ENCODE measurements at regions not wholly inside any gene's neighbourhood (a gene's known extent, or its start where the extent isn't known, plus 50 kb on each side); places are given as distances from the start of the nearest gene placed in this dataset.

GRCh38 chr3:150333477-150333876 lies 74.6 kb upstream of the TSC22D2 start:
- intact Hi-C loops (cut with DNase I, micrococcal nuclease), result no loop called here
- TF ChIP-seq CTCF (IDR thresholded peaks at IDR 0.05), result no peak
- Histone ChIP-seq H3K4me1 (ENCODE audit: low read depth) (no peaks in the 10 kb centered on the region), H3K4me3 (no peak overlapping the region), H3K36me3 (ENCODE audit: low read depth) (no peaks in the 10 kb centered on the region), H3K9me3 (no peaks in the 10 kb centered on the region)
- DNase-seq (no peak), ATAC-seq (no peak)

DNA sequence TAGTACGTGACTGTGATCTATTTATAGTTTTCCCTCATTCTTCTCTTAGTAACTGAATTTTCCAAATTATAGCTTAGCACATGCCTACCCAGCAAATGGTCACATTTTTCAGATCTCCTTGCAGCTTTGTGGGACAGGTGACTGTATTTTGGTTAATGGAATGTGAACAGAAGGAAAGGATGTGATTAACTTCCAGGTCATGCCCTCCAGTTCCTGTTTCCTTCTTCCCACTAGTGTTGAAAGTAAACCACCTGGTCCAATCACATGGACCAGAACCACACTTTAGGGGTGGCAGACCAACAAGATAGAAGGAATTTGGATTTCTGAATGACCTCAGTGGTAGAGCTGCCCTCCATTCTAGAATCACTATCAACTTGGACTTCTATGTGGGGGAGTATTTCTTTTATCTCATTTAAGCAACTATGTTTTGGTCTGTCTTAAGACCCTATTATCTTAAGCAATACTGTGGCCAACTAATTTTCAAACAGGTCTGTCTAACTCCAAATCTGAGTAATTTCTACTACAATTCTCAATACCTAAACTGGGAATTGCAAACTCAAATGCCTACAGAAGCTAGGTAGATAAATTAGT lies 76.0 kb upstream of the TSC22D2 start:
- Histone ChIP-seq H3K4me3 (no peak overlapping the region), H3K4me1 (ENCODE audit: low read depth) (no peaks in the 10 kb centered on the region), H3K9me3 (no peaks in the 10 kb centered on the region), H3K36me3 (ENCODE audit: low read depth) (no peaks in the 10 kb centered on the region)
- no peak for ATAC-seq
- intact Hi-C loops (cut with DNase I, micrococcal nuclease), result no loop called here
- no peak for DNase-seq
- no peak for TF ChIP-seq CTCF (IDR thresholded peaks at IDR 0.05)

DNA sequence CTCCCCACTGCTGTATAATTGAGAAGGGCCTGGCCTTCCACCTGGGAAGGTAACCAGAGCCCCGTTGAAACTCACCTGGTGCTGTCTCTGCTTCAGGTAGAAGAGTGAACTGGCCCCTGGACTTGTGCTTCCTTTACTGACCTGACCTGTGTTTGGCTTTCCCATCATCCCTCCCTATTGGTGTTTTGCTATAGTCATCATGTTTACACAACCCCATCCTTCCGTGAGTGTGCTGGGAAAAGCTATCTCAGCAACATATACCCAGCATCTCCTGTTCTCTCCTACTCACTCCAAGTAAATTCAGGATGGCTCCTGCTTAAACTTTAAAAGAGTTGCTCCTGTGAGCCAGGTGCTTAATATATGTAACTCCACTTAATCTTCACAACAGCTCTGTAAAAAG lies 77.2 kb upstream of the TSC22D2 start:
- intact Hi-C loops (cut with DNase I, micrococcal nuclease), result no loop called here
- H3K4me1 ChIP-seq (ENCODE audit: low read depth), result no peaks in the 10 kb centered on the region
- no peak for TF ChIP-seq CTCF (IDR thresholded peaks at IDR 0.05)
- no peaks in the 10 kb centered on the region for H3K9me3 ChIP-seq
- no peak overlapping the region for H3K4me3 ChIP-seq
- H3K36me3 ChIP-seq (ENCODE audit: low read depth), result no peaks in the 10 kb centered on the region
- DNase-seq, result no peak
- ATAC-seq, result no peak

- TF ChIP-seq CTCF (IDR thresholded peaks at IDR 0.05), result no peak
- intact Hi-C loops (cut with DNase I, micrococcal nuclease), result no loop called here
- H3K9me3 ChIP-seq, result no peaks in the 10 kb centered on the region
- no peak for ATAC-seq
- H3K4me3 ChIP-seq, result no peak overlapping the region
- no peaks in the 10 kb centered on the region for H3K36me3 ChIP-seq (ENCODE audit: low read depth)
- no peak for DNase-seq
- H3K4me1 ChIP-seq (ENCODE audit: low read depth), result no peaks in the 10 kb centered on the region
These were observed 77.9 kb upstream of the TSC22D2 start for GRCh38 chr3:150330174-150330573.

DNA sequence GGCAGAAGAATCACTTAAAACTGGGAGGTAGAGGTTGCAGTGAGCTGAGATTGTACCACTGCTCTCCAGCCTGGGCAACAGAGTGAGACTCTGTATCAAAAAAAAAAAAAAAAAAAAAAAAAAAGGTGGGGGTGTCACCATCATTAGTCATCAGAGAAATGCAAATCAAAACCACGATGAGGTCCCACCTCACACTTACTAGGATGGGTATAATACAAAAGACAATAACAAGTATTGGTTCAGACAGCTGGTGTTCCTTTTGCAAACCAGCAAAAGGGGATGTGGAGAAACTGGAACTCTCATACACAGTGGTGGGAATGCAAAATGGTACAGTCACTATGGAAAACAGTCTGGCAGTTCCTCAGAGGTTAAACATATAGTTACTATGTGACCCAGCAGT lies 78.7 kb upstream of the TSC22D2 start:
- no peaks in the 10 kb centered on the region for H3K9me3 ChIP-seq
- H3K4me1 ChIP-seq (ENCODE audit: low read depth), result no peaks in the 10 kb centered on the region
- TF ChIP-seq CTCF (IDR thresholded peaks at IDR 0.05), result no peak
- DNase-seq (no peak), ATAC-seq (no peak)
- H3K36me3 ChIP-seq (ENCODE audit: low read depth), result no peaks in the 10 kb centered on the region
- no peak overlapping the region for H3K4me3 ChIP-seq
- intact Hi-C loops (cut with DNase I, micrococcal nuclease), result no loop called here

- DNase-seq (no peak), ATAC-seq (no peak)
- Histone ChIP-seq H3K4me3 (no peak overlapping the region), H3K9me3 (no peaks in the 10 kb centered on the region), H3K36me3 (ENCODE audit: low read depth) (no peaks in the 10 kb centered on the region), H3K4me1 (ENCODE audit: low read depth) (no peaks in the 10 kb centered on the region)
- TF ChIP-seq CTCF (IDR thresholded peaks at IDR 0.05), result no peak
- intact Hi-C loops (cut with DNase I, micrococcal nuclease), result no loop called here
These were observed 79.5 kb upstream of the TSC22D2 start for GRCh38 chr3:150328654-150329040.
